Spleen (tissue), 7 donors: ENCODE measurements at regions not wholly inside any gene's neighbourhood (a gene's known extent, or its start where the extent isn't known, plus 50 kb on each side); places are given as distances from the start of the nearest gene placed in this dataset.

Experiments
- POLR2AphosphoS5 ChIP-seq, 3 donors: sonication (generic); formaldehyde crosslinking; IDR thresholded peaks; one replicate each; pipeline ENCODE4 v1.5.1; 2017; ENCODE audit warnings: antibody characterized with exemption in 3 of 3
- TF ChIP-seq, protein P1 (sequence below), 11 experiments: fragments of 200-600 bp in 7 of 11; fragments of 450-650 bp in 4 of 11; sonication (generic) in 4 of 11; IDR thresholded peaks in 8 of 11; conservative IDR thresholded peaks in 3 of 11; 1 replicate in 7 of 11; 2 replicates in 4 of 11; pipeline versions ENCODE4 v1.4.0 to v1.8.0; 2016 to 2021; ENCODE audit warnings: antibody characterized with exemption in 11 of 11, inconsistent platforms in 4 of 11, mild to moderate bottlenecking in 1 of 11
- donor health status: DM: no; HTN: no; CAD: no; lungs with moderate emphysema.
- donor health status: DM: no; HTN: no; CAD: no.
- donor health status: DM: no; HTN: no; CAD: no.

DNA sequence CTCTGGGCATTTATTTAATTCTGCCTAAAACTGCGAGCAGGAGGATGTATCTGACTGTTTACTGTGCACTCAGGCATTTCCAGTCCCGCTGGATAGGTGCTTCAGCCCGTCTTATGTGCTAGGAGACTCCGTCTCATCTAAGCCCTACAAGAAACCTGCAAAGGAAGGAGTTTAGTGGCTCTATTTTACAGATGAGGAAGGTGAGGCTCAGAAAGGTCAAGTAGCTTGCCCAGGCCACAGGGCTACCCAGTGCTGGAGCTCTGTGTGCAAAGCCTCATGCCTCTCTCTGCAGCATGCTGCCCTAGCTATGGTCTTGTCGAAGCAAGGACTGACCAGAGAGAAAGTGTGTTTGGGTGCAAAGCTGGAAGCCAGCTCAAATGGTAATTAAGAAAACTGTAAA is 73.6 kb upstream of the AFF3 start:
- TF ChIP-seq POLR2AphosphoS5 (IDR thresholded peaks at IDR 0.05), result no peak
- TF ChIP-seq, protein P1, sequence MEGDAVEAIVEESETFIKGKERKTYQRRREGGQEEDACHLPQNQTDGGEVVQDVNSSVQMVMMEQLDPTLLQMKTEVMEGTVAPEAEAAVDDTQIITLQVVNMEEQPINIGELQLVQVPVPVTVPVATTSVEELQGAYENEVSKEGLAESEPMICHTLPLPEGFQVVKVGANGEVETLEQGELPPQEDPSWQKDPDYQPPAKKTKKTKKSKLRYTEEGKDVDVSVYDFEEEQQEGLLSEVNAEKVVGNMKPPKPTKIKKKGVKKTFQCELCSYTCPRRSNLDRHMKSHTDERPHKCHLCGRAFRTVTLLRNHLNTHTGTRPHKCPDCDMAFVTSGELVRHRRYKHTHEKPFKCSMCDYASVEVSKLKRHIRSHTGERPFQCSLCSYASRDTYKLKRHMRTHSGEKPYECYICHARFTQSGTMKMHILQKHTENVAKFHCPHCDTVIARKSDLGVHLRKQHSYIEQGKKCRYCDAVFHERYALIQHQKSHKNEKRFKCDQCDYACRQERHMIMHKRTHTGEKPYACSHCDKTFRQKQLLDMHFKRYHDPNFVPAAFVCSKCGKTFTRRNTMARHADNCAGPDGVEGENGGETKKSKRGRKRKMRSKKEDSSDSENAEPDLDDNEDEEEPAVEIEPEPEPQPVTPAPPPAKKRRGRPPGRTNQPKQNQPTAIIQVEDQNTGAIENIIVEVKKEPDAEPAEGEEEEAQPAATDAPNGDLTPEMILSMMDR (IDR thresholded peaks at IDR 0.05 in 8 of 11, conservative IDR thresholded peaks at IDR 0.05 in 3 of 11), result no peak
